HG03095 (cell line): ENCODE measurements at regions not wholly inside any gene's neighbourhood (a gene's known extent, or its start where the extent isn't known, plus 50 kb on each side); places are given as distances from the start of the nearest gene placed in this dataset.
"Not testable (repeated sequence)": the region's sequence is repeated elsewhere in the genome, so short reads cannot be mapped to it uniquely, and the experiment has no call there.

Experiments
- ATAC-seq: cut with Tn5 transposase; IDR thresholded peaks from one replicate; pipeline ENCODE4 v1.9.1; 2021; ENCODE audit warnings: moderate library complexity; ENCODE audit not compliant: unreplicated experiment

DNA sequence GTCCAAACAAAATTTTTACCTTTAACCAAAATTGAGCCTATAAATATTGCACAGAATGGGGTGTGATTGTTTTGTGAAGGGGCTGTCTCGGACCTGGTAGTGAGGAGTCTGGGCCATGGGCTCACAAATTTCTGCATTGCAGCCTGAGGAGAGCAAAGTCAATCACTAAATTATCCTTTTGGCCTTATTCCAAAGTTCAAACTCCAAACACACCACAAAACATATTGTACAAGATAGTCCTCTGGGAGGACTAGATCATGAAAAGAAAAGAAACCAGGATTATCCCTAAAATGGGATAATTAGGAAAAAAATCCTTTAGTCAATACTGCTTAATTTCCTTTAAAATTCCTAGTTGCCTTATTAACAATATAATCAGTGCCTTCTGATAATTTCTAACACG lies 115.5 kb downstream of the BUB3 start:
- no peak for ATAC-seq

DNA sequence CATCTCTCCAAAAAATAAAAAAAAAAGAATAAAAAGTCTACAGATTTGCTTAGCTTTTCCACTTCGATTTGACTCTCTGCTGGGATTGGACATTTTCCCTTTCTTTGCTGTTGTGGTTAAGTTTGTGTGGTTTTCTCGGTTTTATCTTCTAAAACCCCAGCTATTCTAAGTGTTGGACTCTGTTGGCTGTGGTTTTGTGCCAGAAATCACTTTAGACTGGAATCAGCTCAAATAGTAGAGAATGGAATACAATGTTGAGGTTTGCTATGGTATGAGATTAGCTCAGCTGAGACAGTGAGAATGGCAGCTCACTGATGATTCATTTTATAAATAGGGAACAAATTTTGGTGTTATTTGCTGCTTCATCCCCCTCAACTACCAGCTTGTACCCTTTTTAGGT lies 116.0 kb downstream of the BUB3 start:
- no peak for ATAC-seq

DNA sequence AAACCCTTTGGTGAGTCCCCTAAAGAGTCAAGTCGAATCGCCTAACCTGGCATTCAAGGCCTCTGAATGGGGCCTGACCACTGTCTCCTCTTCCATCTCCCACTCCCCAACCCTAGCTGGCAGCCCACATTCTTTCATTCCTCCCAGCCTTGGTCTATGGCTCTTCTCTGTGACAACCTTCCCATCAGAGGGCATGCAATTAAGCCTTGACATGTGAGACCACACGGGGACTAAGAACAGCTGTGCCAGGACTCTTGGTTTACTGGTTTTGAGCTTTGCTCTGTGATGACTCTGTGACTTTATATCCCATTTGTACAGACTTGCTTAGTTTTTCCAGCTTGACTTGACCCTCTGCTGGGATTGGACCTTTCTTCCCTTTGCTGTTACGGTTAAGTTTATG lies 116.6 kb downstream of the BUB3 start:
- no peak for ATAC-seq

DNA sequence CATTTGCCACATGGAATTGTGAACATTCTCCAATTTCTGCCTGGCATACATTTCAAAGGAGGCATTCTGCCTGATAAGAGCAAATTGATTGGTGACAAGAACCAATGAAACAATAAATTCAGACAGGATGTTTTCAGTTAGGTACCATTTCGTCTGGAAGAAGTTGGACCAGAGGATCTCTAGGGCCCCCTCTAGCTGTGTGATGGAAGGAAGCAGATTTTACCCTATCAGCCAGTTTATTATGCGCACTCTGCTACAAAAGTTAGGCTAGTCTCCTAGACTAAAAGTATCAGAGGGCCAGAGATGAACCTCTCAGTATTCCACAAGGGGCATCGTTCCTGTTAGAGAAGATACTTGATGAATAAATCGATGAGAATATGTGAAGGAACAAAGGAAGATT lies 118.0 kb downstream of the BUB3 start:
- no peak for ATAC-seq

DNA sequence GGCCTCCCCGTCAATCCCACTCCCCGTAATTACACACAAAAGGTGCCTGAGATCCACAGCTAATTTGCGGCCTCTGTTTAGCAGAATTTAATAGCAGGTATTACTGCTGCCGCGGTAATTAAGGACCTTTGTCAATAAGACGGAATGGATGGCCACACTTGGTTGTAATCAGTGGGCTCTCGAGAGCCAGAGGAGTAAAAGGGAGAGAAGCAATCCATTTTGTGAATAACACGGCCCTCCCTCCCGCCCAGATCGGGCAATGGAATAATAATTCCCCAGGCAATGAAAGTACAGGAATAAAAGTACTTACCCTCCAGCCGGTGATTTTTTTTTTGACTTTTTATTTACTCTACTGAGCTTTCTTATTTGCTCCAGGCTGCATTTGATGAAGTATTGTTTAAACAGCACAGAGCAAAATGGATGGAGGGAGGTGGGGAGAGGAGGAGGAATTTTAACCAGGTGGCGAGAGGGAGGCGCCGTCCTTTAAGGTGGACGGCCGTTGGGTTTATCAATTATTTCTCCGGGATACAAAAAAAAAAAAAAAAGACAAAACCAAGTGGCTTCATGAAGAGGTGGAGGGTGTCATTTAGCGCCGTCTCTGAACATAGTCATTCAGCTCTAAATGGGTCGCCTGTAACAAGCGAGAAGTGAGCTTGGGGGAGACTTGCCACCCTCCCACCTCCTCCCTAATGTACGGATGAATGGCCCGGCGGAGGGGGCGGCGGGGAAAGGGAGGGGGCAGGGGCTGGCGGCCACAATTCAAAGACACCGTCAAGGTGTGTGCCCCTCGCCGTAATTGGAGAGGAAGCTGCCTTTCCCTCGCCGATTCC lies 120.3 kb downstream of the BUB3 start:
- ATAC-seq: no peak

DNA sequence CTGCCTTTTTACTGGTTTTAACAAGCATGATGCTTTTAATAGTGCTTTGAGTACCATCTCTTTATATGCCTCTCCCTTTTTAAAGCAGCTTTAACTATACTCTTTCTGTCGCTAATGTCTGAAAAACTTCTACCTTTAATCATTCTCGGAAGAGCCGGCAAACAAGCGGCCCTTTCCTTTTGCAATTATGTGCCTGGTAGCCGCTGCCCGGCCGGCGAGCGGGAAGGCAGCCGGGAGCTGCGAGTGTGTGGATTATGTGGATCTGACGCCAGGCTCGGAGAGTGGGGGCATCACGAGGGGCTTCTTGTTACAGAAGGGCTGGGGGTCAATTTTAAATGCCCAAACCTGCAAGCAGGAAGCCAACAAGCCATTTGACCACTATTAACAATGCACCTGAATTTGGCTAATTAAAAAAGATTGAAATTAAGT lies 120.9 kb downstream of the BUB3 start:
- no peak for ATAC-seq

DNA sequence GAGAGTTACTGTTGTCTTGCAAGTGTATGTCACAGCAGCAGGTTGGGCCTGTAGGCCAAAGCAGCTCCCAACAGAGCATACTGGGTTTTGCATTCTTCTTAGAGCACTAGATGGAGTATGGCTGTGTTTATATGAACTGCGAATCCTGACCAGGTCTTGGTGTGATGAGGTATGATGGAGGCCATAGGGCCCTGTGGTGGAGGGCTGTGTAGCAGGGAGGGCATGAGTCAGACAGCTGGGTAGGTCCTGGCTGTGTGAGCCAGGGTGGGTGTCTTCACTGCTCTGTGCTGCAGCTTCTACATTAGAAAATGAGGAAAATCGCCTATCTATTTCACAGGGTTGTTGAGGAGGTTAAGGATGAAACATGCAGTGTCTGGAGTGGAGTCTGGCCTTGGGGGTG lies 124.2 kb downstream of the BUB3 start:
- no peak for ATAC-seq

DNA sequence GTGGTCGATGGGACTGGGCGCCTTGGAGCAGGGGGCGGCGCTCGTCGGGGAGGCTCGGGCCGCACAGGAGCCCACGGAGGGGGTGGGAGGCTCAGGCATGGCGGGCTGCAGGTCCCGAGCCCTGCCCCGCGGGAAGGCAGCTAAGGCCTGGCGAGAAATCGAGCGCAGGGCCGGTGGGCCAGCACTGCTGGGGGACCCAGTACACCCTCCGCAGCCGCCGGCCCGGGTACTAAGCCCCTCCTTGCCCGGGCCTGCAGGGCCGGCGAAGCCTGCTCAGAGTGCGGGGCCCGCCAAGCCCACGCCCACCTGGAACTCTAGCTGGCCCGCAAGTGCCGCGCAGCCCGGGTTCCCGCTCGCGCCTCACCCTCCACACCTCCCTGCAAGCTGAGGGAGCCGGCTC lies 129.2 kb downstream of the BUB3 start:
- not testable (repeated sequence) for ATAC-seq

DNA sequence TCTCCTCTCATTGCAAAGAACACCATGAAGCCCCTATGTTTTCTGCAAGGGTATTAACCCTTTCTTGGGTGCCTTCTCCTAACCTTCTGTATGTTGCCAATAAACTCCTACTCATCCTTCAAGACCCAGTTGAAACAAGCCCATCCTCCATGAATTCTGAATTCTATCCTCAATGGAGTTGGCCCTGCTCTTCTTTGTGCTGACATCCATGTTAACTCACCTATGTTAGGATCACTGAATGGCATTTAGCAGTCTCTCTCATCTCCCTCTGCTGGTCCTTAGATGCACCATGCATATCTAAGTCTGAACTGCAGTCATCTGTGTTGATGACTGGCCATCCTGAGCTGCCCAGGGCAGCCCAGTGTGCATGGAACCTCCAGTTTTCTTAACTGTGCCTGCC lies 129.8 kb downstream of the BUB3 start:
- no peak for ATAC-seq

DNA sequence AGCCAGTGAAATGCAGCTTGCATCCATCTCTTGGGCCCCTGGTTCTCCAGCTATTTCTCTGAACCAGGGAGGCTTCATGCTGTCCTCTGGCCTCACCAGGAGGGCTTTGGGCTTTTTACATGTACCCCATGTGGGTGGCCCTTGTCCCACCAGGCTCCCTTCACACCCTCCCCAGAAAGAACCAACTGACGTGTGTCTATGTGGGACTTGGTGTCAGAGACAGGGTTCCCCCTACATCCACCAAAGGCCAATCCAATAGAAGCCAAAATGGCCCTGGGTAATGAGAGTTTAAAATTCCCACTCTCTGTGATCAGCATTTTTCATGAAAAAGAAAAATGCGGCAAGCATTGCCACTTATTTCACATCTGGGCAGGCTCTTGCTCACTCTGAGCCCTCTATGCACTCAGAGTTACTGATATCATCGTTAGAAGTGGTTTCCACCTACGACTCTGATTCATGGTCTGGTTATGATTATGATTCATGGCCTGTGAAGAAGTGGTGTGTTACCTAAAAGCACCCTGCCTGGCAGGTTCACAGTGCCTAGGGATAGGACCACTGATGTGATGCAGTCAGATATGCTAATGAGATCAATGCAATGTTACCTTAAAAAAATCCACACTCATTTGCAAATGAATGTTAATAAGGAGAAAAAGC lies 133.5 kb downstream of the BUB3 start:
- no peak for ATAC-seq

DNA sequence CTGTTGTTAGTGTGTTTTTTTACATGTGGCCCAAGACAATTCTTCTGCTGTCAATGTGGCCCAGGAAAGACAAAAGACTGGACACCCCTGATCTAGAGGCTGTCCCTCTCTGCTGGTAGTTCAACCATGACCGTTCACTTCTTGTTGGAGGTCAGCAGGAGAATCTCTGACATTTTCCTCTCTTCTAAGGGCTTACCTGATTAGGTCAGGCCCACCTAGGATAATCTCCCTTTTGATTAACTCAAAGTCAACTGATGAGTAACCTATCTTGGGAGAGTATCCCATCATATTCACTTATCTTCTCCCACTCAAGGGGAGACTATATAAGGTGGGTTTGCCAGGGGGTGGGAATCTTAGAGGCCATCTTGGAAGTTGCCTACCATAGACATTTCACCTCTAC lies 135.2 kb downstream of the BUB3 start:
- ATAC-seq: no peak

DNA sequence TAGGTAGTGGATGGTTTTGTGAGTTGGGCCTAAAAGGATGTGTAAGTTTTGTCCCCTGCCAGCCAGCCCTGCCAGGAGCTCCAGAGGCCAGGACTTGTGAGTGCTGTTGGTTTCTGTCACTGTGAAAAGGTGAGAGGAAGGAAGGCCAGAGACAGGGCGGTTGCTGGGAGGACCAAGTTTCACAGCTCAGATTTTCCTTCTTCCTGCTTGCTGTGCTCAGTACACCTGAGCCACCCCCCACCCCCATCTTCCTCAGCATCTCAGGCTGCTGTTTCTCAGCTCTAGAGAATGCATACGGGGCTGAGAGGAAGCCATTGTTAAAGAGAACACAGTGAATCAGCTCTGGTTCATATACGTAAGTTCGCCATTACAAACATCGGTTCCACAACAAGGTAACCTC lies 139.9 kb downstream of the BUB3 start:
- ATAC-seq: no peak

DNA sequence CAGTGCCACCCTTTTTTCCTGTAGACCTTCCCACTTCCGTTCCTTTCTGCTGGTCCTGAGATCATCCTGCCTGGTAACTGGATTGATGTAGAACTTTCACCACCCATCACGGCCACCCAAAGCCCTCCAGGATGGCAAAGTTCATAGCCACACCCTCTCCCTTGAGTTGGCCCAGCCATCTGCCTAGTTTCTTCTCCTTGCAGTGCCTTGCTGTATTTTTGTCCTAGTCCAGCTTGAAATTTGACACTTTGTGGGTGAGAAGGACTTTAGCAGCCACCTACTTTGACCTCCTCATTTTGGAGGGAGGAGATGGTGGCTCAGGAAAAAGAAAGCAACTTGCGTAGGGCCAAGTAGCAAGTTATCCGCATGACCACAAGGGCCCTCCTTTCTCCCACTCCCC lies 140.7 kb downstream of the BUB3 start:
- ATAC-seq: no peak

DNA sequence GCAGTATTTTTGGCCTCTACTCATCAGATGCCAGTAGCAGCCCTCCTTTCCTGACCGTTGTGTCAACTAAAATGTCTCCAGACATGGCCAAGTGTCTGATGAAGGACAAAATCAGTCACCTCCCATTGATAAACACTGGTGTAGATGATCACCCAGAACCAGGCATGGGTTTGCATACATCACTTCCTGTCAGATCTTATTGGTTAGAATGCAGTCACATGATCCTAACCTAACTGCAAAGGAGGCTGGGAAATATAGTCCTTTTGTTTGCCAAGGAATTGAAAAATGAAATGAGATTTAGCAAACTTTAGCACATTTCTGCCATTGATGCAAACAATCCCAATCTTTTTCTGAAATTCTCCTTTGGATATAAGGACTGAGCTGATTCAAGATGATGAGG lies 141.4 kb downstream of the BUB3 start:
- no peak for ATAC-seq

DNA sequence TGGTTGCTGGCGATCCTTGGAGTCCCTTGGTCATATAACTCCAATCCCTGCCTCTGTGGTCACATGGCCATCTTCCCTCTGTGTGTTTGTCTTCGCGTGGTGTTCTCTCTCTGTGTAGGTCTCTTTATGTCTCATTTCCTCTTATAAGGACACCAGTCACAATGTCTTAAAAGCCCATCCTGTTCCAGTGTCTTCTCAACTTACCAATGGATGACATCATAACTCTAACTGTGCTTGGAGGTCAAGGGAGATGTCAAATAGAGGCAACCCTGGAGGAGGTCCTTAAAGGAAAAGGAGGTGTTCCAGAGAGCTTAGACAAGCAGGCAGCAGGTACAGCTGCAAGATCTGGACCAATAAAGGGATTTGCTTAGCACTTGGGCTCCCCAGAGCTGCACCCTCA lies 143.0 kb downstream of the BUB3 start:
- no peak for ATAC-seq

DNA sequence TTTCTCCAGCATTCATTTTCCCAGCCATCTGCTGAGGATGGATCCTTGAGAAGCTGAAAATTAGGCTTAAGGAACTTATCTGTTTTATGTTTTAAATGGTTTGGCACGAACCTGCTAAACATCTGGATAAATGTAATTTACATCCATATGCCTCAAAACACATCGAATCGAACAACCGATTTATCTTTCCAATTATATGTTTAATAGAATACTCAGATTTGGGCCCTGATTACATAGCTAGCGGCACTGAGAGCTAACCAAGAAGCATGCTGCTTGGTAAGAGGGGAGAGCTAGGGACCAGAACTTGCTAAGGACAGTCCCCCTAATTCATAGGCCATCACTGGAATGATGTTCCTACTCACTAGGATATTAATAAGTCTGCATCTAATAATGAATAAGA lies 144.4 kb downstream of the BUB3 start:
- no peak for ATAC-seq

DNA sequence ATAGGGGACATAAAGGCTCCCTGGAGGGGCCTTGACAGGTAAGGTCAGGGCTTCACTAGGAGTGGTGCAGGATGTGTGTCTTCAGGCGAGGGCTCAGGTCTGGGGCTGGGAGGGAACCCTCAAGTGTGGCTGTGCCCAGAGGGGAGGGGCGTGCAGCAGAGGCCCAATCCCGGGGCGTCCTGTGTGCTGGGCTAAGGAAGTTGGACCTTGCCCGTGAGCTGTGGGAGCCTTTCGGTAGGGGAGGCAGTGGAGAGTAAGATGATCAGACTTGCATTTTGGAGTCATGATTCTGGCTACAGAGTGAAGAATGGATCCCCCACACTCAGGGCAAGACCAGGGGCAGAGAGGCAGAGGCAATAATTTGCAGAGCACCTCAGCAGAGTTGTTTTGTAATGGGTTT lies 145.4 kb downstream of the BUB3 start:
- ATAC-seq: no peak

DNA sequence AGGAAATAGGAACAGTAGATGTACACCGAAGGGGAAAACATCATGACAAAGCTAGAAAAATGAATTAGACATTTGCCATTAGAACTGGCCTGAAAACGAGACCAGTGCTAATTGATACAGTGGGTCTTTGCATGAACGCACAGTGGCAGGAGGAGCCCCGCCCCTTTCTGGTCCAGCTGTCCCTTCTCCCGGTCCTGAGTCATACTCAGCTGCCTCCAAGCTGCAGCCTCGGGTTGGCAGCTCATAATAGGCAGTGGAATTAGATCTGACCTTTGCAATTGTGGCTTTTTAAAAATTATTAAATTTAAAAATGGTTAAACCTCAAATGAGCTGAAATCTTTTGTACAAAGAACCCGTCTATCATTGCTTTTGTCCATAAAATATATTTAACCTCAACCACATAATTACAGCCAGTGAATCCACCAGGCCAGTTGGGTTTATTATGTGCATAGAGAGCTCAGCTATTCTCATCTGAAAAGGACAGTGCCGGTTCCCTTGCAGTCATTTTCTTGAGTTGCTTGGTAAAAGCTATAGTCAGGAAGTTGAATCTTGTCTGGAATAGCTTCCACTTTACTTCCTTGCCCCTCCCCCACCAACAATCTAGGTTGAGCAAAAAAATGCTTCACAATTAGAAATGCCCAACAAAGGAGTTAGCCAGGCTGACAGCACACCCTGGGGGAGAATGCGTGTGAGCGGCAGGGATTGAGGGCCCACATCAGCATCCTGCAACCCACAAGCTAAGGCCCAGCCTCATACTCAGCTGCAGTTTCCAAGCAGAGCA lies 147.1 kb downstream of the BUB3 start:
- ATAC-seq: no peak

DNA sequence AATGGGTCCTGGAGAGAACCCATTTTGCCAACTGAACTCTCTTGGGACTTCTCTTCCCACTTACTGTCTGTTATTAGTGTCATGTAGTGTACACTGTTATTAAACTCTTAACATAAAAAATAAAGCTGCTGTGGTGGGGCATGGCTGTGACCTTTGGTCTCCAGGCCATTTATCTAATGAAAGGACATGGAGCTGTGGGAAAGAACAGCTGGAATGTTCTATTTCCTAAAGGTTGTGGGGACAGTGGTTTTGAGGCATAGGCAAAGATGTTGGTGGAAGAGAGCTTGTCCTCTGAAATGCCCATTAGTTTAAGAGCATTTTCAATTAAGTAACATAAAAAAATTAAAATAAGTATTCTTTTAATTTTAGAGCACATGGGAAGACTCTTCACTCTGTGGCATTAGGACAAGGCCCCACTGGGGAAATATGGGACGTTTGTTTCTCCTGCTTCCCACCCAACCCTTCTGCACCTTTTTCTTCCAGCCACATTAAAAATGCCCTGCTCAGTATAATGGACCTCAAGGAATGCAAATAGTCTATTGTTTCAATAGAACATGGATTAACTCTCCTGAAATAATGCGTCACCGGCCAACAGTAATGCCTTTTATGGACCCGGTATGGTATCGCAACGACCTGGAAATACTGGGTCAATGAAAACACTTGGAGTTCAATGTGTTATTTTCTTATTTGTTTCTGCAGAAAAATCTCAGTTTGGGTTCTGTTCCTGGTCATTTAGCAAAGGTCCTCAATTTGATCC lies 149.6 kb downstream of the BUB3 start:
- ATAC-seq: no peak

DNA sequence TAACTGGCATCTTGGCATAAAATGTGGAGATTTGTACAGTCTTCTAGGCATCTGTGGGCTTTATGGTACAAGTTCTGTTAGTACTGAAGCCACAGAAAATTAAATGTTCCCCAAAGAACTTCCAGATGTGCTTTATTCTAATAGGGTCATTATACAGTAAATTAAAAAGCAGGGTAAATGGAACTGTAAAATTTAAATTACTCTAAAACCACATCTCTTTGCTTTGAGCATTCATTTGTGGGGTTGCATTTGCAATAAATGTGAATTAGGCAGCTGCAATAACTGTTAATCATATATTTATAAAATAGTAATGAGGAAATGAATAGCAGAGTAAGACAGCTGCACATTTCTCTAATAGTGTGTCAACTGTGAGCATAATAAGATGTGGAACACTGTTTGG lies 151.5 kb downstream of the BUB3 start:
- no peak for ATAC-seq

DNA sequence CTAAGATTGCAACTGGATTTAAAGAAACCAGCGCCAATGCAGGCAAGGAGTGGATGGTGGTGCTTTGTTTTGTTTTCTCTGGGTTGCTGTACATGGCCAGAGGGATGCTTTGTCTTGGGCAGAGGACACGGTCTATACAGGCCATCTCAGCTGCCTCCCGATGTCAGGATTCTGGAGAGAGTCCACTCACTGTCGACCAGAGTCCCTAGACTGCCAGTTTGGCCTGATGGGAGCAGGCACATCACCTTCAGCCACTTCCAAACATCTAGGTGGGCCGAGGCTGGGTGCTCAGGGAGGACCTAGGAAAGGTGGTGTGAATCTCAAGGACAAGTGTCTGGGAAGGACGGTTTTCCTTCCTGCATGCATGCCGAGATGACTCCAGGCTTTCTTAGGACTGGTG lies 152.1 kb downstream of the BUB3 start:
- no peak for ATAC-seq
